AG04450 (cell line): ENCODE measurements at regions not wholly inside any gene's neighbourhood (a gene's known extent, or its start where the extent isn't known, plus 50 kb on each side); places are given as distances from the start of the nearest gene placed in this dataset.
"Not testable (repeated sequence)": the region's sequence is repeated elsewhere in the genome, so short reads cannot be mapped to it uniquely, and the experiment has no call there.

Experiments
- CTCF ChIA-PET: fragments of 300-600, 350-600 bp; formaldehyde crosslinking; extraction: SDS; loops from one replicate; lab custom pipeline; 2022; ENCODE audit warnings: antibody characterized with exemption, inconsistent platforms; lab: Charles Lee
- POLR2A ChIA-PET: fragments of 350-600 bp; formaldehyde crosslinking; extraction: SDS; loops from one replicate; lab custom pipeline; 2021; ENCODE audit warnings: antibody characterized with exemption, inconsistent platforms; lab: Yijun Ruan, JAX
- DNase-seq: peaks from one replicate; pipeline ENCODE4 v3.0.0-alpha.2; 2011; ENCODE audit warnings: low read depth, low spot score
- H3K27ac ChIP-seq: one replicate; pipeline ENCODE4 v1.5.1; 2012; ENCODE audit warnings: low read depth, low read length, control low read depth
- H3K27me3 ChIP-seq: one replicate; pipeline ENCODE4 v1.6.0; 2012; ENCODE audit warnings: low read length; ENCODE audit not compliant: control insufficient read depth, insufficient read depth
- H3K4me3 ChIP-seq: 2 replicates; pipeline ENCODE4 v1.5.1; 2011; ENCODE audit warnings: mild to moderate bottlenecking, low read depth, low read length, control low read depth
- H3K9me3 ChIP-seq: 2 replicates; pipeline ENCODE4 v1.5.1; 2012; ENCODE audit warnings: low read length; ENCODE audit not compliant: control insufficient read depth, insufficient read depth
- CTCF ChIP-seq: IDR thresholded peaks from 2 replicates; pipeline ENCODE4 v1.5.1; 2011; ENCODE audit warnings: low read depth, low read length, control low read depth, inconsistent platforms

- CTCF ChIA-PET: no interaction called here
- TF ChIP-seq CTCF: no peak
- POLR2A ChIA-PET: no interaction called here
- Histone ChIP-seq H3K27ac (no peak overlapping the region), H3K27me3 (no peaks in the 10 kb centered on the region), H3K4me3 (no peak overlapping the region), H3K9me3 (peaks cover 12% of the 10 kb centered on the region)
- DNase-seq: no peak
These were observed 302.3 kb upstream of the PLD5 start for GRCh38 chr1:242826701-242827336.

GRCh38 chr1:242824435-242824834, 299.9 kb upstream of the PLD5 start:
- peaks cover 12% of the 10 kb centered on the region for H3K9me3 ChIP-seq
- no peak overlapping the region for H3K27ac ChIP-seq
- TF ChIP-seq CTCF: no peak
- POLR2A ChIA-PET: no interaction called here
- no peaks in the 10 kb centered on the region for H3K27me3 ChIP-seq
- CTCF ChIA-PET: no interaction called here
- no peak for DNase-seq
- H3K4me3 ChIP-seq: no peak overlapping the region

GRCh38 chr1:242813490-242814091, 289.1 kb upstream of the PLD5 start:
- DNase-seq: no peak
- no peak overlapping the region for H3K4me3 ChIP-seq
- no peak overlapping the region for H3K27ac ChIP-seq
- ChIA-PET POLR2A (no interaction called here), CTCF (no interaction called here)
- peaks cover 4% of the 10 kb centered on the region for H3K9me3 ChIP-seq
- no peak for TF ChIP-seq CTCF
- no peaks in the 10 kb centered on the region for H3K27me3 ChIP-seq

GRCh38 chr1:242811092-242811840, 286.8 kb upstream of the PLD5 start:
- DNase-seq: no peak
- Histone ChIP-seq H3K27ac (no peak overlapping the region), H3K4me3 (no peak overlapping the region), H3K9me3 (no peaks in the 10 kb centered on the region; the same call in none of the 2 replicates), H3K27me3 (no peaks in the 10 kb centered on the region)
- TF ChIP-seq CTCF: no peak
- ChIA-PET CTCF (no interaction called here), POLR2A (no interaction called here)

- Histone ChIP-seq H3K27ac (no peak overlapping the region), H3K27me3 (no peaks in the 10 kb centered on the region), H3K4me3 (no peak overlapping the region), H3K9me3 (peaks cover 9% of the 10 kb centered on the region)
- TF ChIP-seq CTCF: no peak
- ChIA-PET CTCF (no interaction called here), POLR2A (no interaction called here)
- DNase-seq: no peak
These were observed 281.8 kb upstream of the PLD5 start for GRCh38 chr1:242806324-242806723.

- H3K27me3 ChIP-seq, POLR2A ChIA-PET, CTCF ChIA-PET: not testable (repeated sequence)
These were observed 280.9 kb upstream of the PLD5 start for GRCh38 chr1:242805360-242805759.

More at GRCh38 chr1:242805360-242805759, 280.9 kb upstream of the PLD5 start:
- not testable (repeated sequence) for H3K9me3 ChIP-seq, H3K27ac ChIP-seq, DNase-seq, H3K4me3 ChIP-seq
